HEK293 (cell line): ENCODE measurements at regions not wholly inside any gene's neighbourhood (a gene's known extent, or its start where the extent isn't known, plus 50 kb on each side); places are given as distances from the start of the nearest gene placed in this dataset.

ENCODE experiments used
- CTCF ChIA-PET: fragments of 350-600 bp; formaldehyde crosslinking; extraction: SDS; loops from one replicate; lab custom pipeline; 2021; ENCODE audit warnings: antibody characterized with exemption; lab: Yijun Ruan, JAX
- POLR2A ChIA-PET: fragments of 300-600 bp; formaldehyde crosslinking; extraction: SDS; loops from one replicate; lab custom pipeline; 2020; ENCODE audit warnings: antibody characterized with exemption, inconsistent platforms; lab: Yijun Ruan, JAX
- H3K27ac ChIP-seq: fragments of 200-500 bp; sonication (Bioruptor generic); 2 replicates; pipeline ENCODE4 v1.5.1; 2014; ENCODE audit warnings: low read depth, low read length, control low read depth, inconsistent platforms; ENCODE audit errors: extremely low read depth
- H3K36me3 ChIP-seq, 2 experiments: fragments of 200-500 bp in 1 of 2; sonication (Bioruptor generic) in 1 of 2; 1 replicate in 1 of 2; 2 replicates in 1 of 2; pipeline ENCODE4 v1.5.1; 2014 to 2017; ENCODE audit warnings: inconsistent platforms in 2 of 2, low read length in 2 of 2; ENCODE audit not compliant: control insufficient read depth in 2 of 2, insufficient read depth in 1 of 2
- H3K4me1 ChIP-seq: fragments of 200-500 bp; sonication (Bioruptor generic); 2 replicates; pipeline ENCODE4 v1.5.1; 2014; ENCODE audit warnings: mild to moderate bottlenecking, low read length, inconsistent platforms; ENCODE audit not compliant: control insufficient read depth, insufficient read depth
- H3K4me3 ChIP-seq: 2 replicates; pipeline ENCODE4 v1.5.1; 2011; ENCODE audit warnings: low read depth, mild to moderate bottlenecking, control low read depth, low read length, moderate library complexity
- H3K9me3 ChIP-seq: fragments of 200-500 bp; sonication (Bioruptor generic); 2 replicates; pipeline ENCODE4 v1.5.1; 2014; ENCODE audit warnings: low read depth, low read length, inconsistent platforms; ENCODE audit not compliant: control insufficient read depth, insufficient read depth
- BCL11B ChIP-seq: fragments of 450-650 bp; formaldehyde crosslinking; IDR thresholded peaks from 2 replicates; pipeline ENCODE4 v1.5.1; 2016; ENCODE audit warnings: low read depth, missing biosample characterization, missing genetic modification characterization
- CTCF ChIP-seq: fragments of 450-650 bp; formaldehyde crosslinking; IDR thresholded peaks from 2 replicates; pipeline ENCODE4 v1.5.1; 2016; ENCODE audit warnings: missing biosample characterization, missing genetic modification characterization
- KLF16 ChIP-seq: fragments of 450-650 bp; formaldehyde crosslinking; IDR thresholded peaks from 2 replicates; pipeline ENCODE4 v1.5.1; 2017; ENCODE audit warnings: missing biosample characterization, missing genetic modification characterization
- KLF9 ChIP-seq: fragments of 450-650 bp; formaldehyde crosslinking; IDR thresholded peaks from 2 replicates; pipeline ENCODE4 v1.5.1; 2016; ENCODE audit warnings: missing biosample characterization, missing genetic modification characterization, low read depth
- SETDB1 ChIP-seq: IDR thresholded peaks from one replicate; pipeline ENCODE4 v1.6.1; 2017; ENCODE audit warnings: mild to moderate bottlenecking, low read length, moderate library complexity, mixed read lengths; ENCODE audit not compliant: insufficient read length
- ZBTB10 ChIP-seq: fragments of 450-650 bp; formaldehyde crosslinking; IDR thresholded peaks from 2 replicates; pipeline ENCODE4 v1.5.1; 2016; ENCODE audit warnings: missing biosample characterization, missing genetic modification characterization
- ZBTB26 ChIP-seq: fragments of 450-650 bp; formaldehyde crosslinking; optimal IDR thresholded peaks from 2 replicates; pipeline ENCODE3; 2016; ENCODE audit warnings: missing biosample characterization, mild to moderate bottlenecking, missing genetic modification characterization
- ZNF248 ChIP-seq: fragments of 450-650 bp; formaldehyde crosslinking; IDR thresholded peaks from 2 replicates; pipeline ENCODE4 v1.5.1; 2017; ENCODE audit warnings: missing biosample characterization, missing genetic modification characterization
- ZNF26 ChIP-seq: fragments of 450-650 bp; formaldehyde crosslinking; IDR thresholded peaks from 2 replicates; pipeline ENCODE4 v1.5.1; 2016; ENCODE audit warnings: missing biosample characterization, missing genetic modification characterization
- ZNF302 ChIP-seq: fragments of 450-650 bp; formaldehyde crosslinking; IDR thresholded peaks from 2 replicates; pipeline ENCODE4 v1.5.1; 2016; ENCODE audit warnings: missing biosample characterization, missing genetic modification characterization, low read depth
- ZNF341 ChIP-seq: fragments of 450-650 bp; formaldehyde crosslinking; IDR thresholded peaks from 2 replicates; pipeline ENCODE4; 2016; ENCODE audit warnings: low read depth, missing biosample characterization, missing genetic modification characterization
- ZNF645 ChIP-seq: fragments of 450-650 bp; formaldehyde crosslinking; IDR thresholded peaks from 2 replicates; pipeline ENCODE4; 2016; ENCODE audit warnings: missing biosample characterization, missing genetic modification characterization
- ZSCAN18 ChIP-seq: fragments of 450-650 bp; formaldehyde crosslinking; IDR thresholded peaks from 2 replicates; pipeline ENCODE4 v1.5.1; 2016; ENCODE audit warnings: missing biosample characterization, missing genetic modification characterization
- ZSCAN4 ChIP-seq: fragments of 450-650 bp; formaldehyde crosslinking; IDR thresholded peaks from 2 replicates; pipeline ENCODE4 v1.5.1; 2017; ENCODE audit warnings: missing biosample characterization, missing genetic modification characterization

- TF ChIP-seq KLF16 (tag by site-specific recombination) = no peak
- no peak for TF ChIP-seq BCL11B (tag by site-specific recombination)
- no peak for TF ChIP-seq KLF9 (tag by site-specific recombination)
- TF ChIP-seq ZNF26 (tag by site-specific recombination) = no peak
- TF ChIP-seq ZSCAN18 (tag by site-specific recombination) = no peak
- no peak for TF ChIP-seq ZSCAN4 (tag by site-specific recombination)
- no peak for TF ChIP-seq ZBTB10 (tag by site-specific recombination)
Observed at GRCh38 chr5:135131801-135132680, 98.0 kb upstream of the PITX1 start (continued).

GRCh38 chr5:135130261-135131215 lies 96.5 kb upstream of the PITX1 start:
- Histone ChIP-seq H3K27ac (no peak overlapping the region), H3K4me3 (no peak overlapping the region), H3K4me1 (0 out of 2 replicates have a peak, but pooled peaks cover 3% of the 10 kb centered on the region), H3K36me3 (no peaks in the 10 kb centered on the region), H3K9me3 (no peaks in the 10 kb centered on the region)
- ChIA-PET POLR2A (no interaction called here), CTCF (no interaction called here)
- TF ChIP-seq CTCF (tag by site-specific recombination) (no peak), SETDB1 (no peak), ZNF341 (tag by site-specific recombination) (no peak), ZNF645 (tag by site-specific recombination) (no peak), ZSCAN4 (tag by site-specific recombination) (no peak), ZNF302 (tag by site-specific recombination) (no peak), ZBTB26 (tag by site-specific recombination) (no peak), ZNF248 (tag by site-specific recombination) (no peak)
